Germinal center (tissue), 1 donor: ENCODE measurements at regions not wholly inside any gene's neighbourhood (a gene's known extent, or its start where the extent isn't known, plus 50 kb on each side); places are given as distances from the start of the nearest gene placed in this dataset.

Source experiments
- DNase-seq: peaks from one replicate; pipeline ENCODE4 v3.0.0; 2012; ENCODE audit warnings: mixed read lengths, low spot score

- no peak for DNase-seq
Measured at GRCh38 chr5:159536166-159536565, 205.9 kb upstream of the IL12B start.

- no peak for DNase-seq
Measured at GRCh38 chr5:159536646-159537045, 206.4 kb upstream of the IL12B start.

GRCh38 chr5:159539678-159540077 lies 209.4 kb upstream of the IL12B start:
- DNase-seq: no peak

- no peak for DNase-seq
Measured at GRCh38 chr5:159543326-159543725, 213.0 kb upstream of the IL12B start.

GRCh38 chr5:159545156-159545555 lies 214.9 kb upstream of the IL12B start:
- DNase-seq: no peak

- no peak for DNase-seq
Measured at GRCh38 chr5:159547466-159548195, 217.3 kb upstream of the IL12B start.

GRCh38 chr5:159548517-159548916 lies 218.2 kb upstream of the IL12B start:
- DNase-seq: no peak

- DNase-seq: no peak
Measured at GRCh38 chr5:159549046-159549445, 218.8 kb upstream of the IL12B start.

GRCh38 chr5:159550951-159551350 lies 220.7 kb upstream of the IL12B start:
- DNase-seq: no peak

GRCh38 chr5:159552751-159553150 lies 222.5 kb upstream of the IL12B start:
- DNase-seq: no peak

- DNase-seq: no peak
Measured at GRCh38 chr5:159553792-159554191, 223.5 kb upstream of the IL12B start.

- no peak for DNase-seq
Measured at GRCh38 chr5:159555084-159555483, 224.8 kb upstream of the IL12B start.

- DNase-seq: no peak
Measured at GRCh38 chr5:159559337-159559736, 229.1 kb upstream of the IL12B start.

- no peak for DNase-seq
Measured at GRCh38 chr5:159560088-159560487, 229.8 kb upstream of the IL12B start.

GRCh38 chr5:159564031-159564430 lies 233.7 kb upstream of the IL12B start:
- DNase-seq: no peak

GRCh38 chr5:159566832-159567231 lies 236.5 kb upstream of the IL12B start:
- no peak for DNase-seq

- no peak for DNase-seq
Measured at GRCh38 chr5:159567461-159567860, 237.2 kb upstream of the IL12B start.

GRCh38 chr5:159571501-159572244 lies 241.4 kb upstream of the IL12B start:
- no peak for DNase-seq

GRCh38 chr5:159576902-159577301 lies 246.6 kb upstream of the IL12B start:
- DNase-seq: no peak

- DNase-seq: no peak
Measured at GRCh38 chr5:159581502-159582249, 251.4 kb upstream of the IL12B start.

- no peak for DNase-seq
Measured at GRCh38 chr5:159582756-159583541, 252.7 kb upstream of the IL12B start.

GRCh38 chr5:159586921-159587320 lies 256.6 kb upstream of the IL12B start:
- no peak for DNase-seq
